CD4-positive, CD25-positive, alpha-beta regulatory T cell (primary cell): ENCODE measurements at regions not wholly inside any gene's neighbourhood (a gene's known extent, or its start where the extent isn't known, plus 50 kb on each side); places are given as distances from the start of the nearest gene placed in this dataset.

Source experiments
- ATAC-seq, 2 donors: fragments of 150-1000 bp; cut with Tn5 transposase; one replicate each; pipeline ENCODE4 v1.10.0; 2021; ENCODE audit warnings: low read depth in 2 of 2, moderate number of reproducible peaks in 2 of 2, moderate library complexity in 1 of 2
- DNase-seq, 3 donors: peaks; one replicate each; pipeline versions ENCODE4 v3.0.0 to v3.0.0-alpha.2; 2012 to 2022; ENCODE audit warnings: mixed read lengths in 1 of 3
- H3K27ac ChIP-seq: one replicate; pipeline ENCODE4 v1.7.0; 2013; ENCODE audit warnings: mild to moderate bottlenecking, low read length; ENCODE audit not compliant: insufficient read depth, poor library complexity, severe bottlenecking
- H3K27me3 ChIP-seq: one replicate; pipeline ENCODE4 v1.7.0; 2013; ENCODE audit warnings: low read length; ENCODE audit not compliant: control insufficient read depth, insufficient read depth
- H3K36me3 ChIP-seq: one replicate; pipeline ENCODE4 v1.7.0; 2013; ENCODE audit warnings: mild to moderate bottlenecking, low read length, moderate library complexity; ENCODE audit not compliant: control insufficient read depth, insufficient read depth
- H3K4me1 ChIP-seq: 2 replicates; pipeline ENCODE4 v1.7.0; 2013; ENCODE audit warnings: mild to moderate bottlenecking, low read length; ENCODE audit not compliant: insufficient read depth, control insufficient read depth, poor library complexity, severe bottlenecking
- H3K4me3 ChIP-seq: one replicate; pipeline ENCODE4 v1.7.0; 2013; ENCODE audit warnings: low read depth, mild to moderate bottlenecking, low read length, moderate library complexity
- H3K9me3 ChIP-seq, 2 experiments: 1 replicate in 1 of 2; 2 replicates in 1 of 2; pipeline ENCODE4 v1.7.0; 2013; ENCODE audit warnings: low read length in 2 of 2, mild to moderate bottlenecking in 1 of 2, moderate library complexity in 1 of 2; ENCODE audit not compliant: control insufficient read depth in 2 of 2
- H3K27ac Mint-ChIP-seq, 3 donors: one replicate each; pipeline ENCODE4 v1.8.0; 2020 to 2022; ENCODE audit warnings: mild to moderate bottlenecking in 3 of 3, mixed read lengths in 3 of 3, moderate library complexity in 2 of 3
- H3K27me3 Mint-ChIP-seq: one replicate; pipeline ENCODE4 v1.8.0; 2022; ENCODE audit warnings: mild to moderate bottlenecking, mixed read lengths
- H3K36me3 Mint-ChIP-seq: one replicate; pipeline ENCODE4 v1.8.0; 2020; ENCODE audit warnings: mixed read lengths
- H3K4me1 Mint-ChIP-seq, 4 donors: one replicate each; pipeline ENCODE4 v1.8.0; 2020 to 2022; ENCODE audit warnings: mixed read lengths in 4 of 4, mild to moderate bottlenecking in 1 of 4
- H3K4me3 Mint-ChIP-seq, 4 donors: one replicate each; pipeline ENCODE4 v1.8.0; 2020 to 2022; ENCODE audit warnings: mild to moderate bottlenecking in 4 of 4, mixed read lengths in 4 of 4, moderate library complexity in 3 of 4
- H3K9me3 Mint-ChIP-seq, 7 donors: one replicate each; pipeline ENCODE4 v1.8.0; 2020 to 2022; ENCODE audit warnings: mixed read lengths in 7 of 7, mild to moderate bottlenecking in 3 of 7, moderate library complexity in 2 of 7

- Histone ChIP-seq H3K4me1 (no peaks in the 10 kb centered on the region), H3K36me3 (no peaks in the 10 kb centered on the region), H3K27me3 (peaks cover 3% of the 10 kb centered on the region), H3K4me3 (no peak overlapping the region), H3K9me3 (no peaks in the 10 kb centered on the region), H3K27ac (no peak overlapping the region)
- H3K27ac Mint-ChIP-seq, result peak overlapping the region in 1 of 3 donors; percentile 43
- H3K36me3 Mint-ChIP-seq, result no peaks in the 10 kb centered on the region
- H3K4me3 Mint-ChIP-seq, result no peak overlapping the region
- H3K4me1 Mint-ChIP-seq, result no peaks in the 10 kb centered on the region
- peaks cover 34% of the 10 kb centered on the region for H3K27me3 Mint-ChIP-seq
- DNase-seq, result no peak
- no peak for ATAC-seq
- H3K9me3 Mint-ChIP-seq, result peaks cover 0 to 7% (median 0%) of the 10 kb centered on the region in 7 donors
Observed at GRCh38 chr11:44361813-44362212, 51.9 kb upstream of the ALX4 start.

- H3K9me3 ChIP-seq, result no peaks in the 10 kb centered on the region
- no peak for DNase-seq
- H3K4me1 ChIP-seq, result no peaks in the 10 kb centered on the region
- Mint-ChIP-seq H3K36me3 (no peaks in the 10 kb centered on the region), H3K27ac (no peak overlapping the region), H3K27me3 (peaks cover 26% of the 10 kb centered on the region), H3K4me3 (no peak overlapping the region), H3K4me1 (no peaks in the 10 kb centered on the region), H3K9me3 (peaks cover 0 to 7% (median 1%) of the 10 kb centered on the region in 7 donors)
- H3K27ac ChIP-seq, result no peak overlapping the region
- no peaks in the 10 kb centered on the region for H3K36me3 ChIP-seq
- H3K27me3 ChIP-seq, result peaks cover 3% of the 10 kb centered on the region
- no peak overlapping the region for H3K4me3 ChIP-seq
- ATAC-seq, result no peak
Observed at GRCh38 chr11:44363116-44363515, 53.2 kb upstream of the ALX4 start.

GRCh38 chr11:44364596-44364995 is 54.7 kb upstream of the ALX4 start:
- no peaks in the 10 kb centered on the region for H3K36me3 ChIP-seq
- H3K9me3 ChIP-seq, result no peaks in the 10 kb centered on the region
- H3K27ac Mint-ChIP-seq, result no peak overlapping the region
- no peak overlapping the region for H3K27ac ChIP-seq
- H3K27me3 Mint-ChIP-seq, result peaks cover 20% of the 10 kb centered on the region
- DNase-seq, result no peak
- no peak overlapping the region for H3K4me3 Mint-ChIP-seq
- no peaks in the 10 kb centered on the region for H3K4me1 Mint-ChIP-seq
- no peak for ATAC-seq
- H3K27me3 ChIP-seq, result peaks cover 3% of the 10 kb centered on the region
- no peaks in the 10 kb centered on the region for H3K4me1 ChIP-seq
- no peak overlapping the region for H3K4me3 ChIP-seq
- H3K36me3 Mint-ChIP-seq, result no peaks in the 10 kb centered on the region
- peaks cover 0 to 7% (median 1%) of the 10 kb centered on the region in 7 donors for H3K9me3 Mint-ChIP-seq

- H3K27me3 Mint-ChIP-seq, result peaks cover 19% of the 10 kb centered on the region
- H3K4me3 Mint-ChIP-seq, result no peak overlapping the region
- H3K9me3 Mint-ChIP-seq, result peaks cover 0 to 7% (median 1%) of the 10 kb centered on the region in 7 donors
- no peaks in the 10 kb centered on the region for H3K4me1 ChIP-seq
- ATAC-seq (no peak), DNase-seq (no peak)
- peaks cover 3% of the 10 kb centered on the region for H3K27me3 ChIP-seq
- H3K27ac Mint-ChIP-seq, result no peak overlapping the region
- no peaks in the 10 kb centered on the region for H3K36me3 Mint-ChIP-seq
- H3K4me3 ChIP-seq, result no peak overlapping the region
- H3K27ac ChIP-seq, result no peak overlapping the region
- H3K9me3 ChIP-seq, result no peaks in the 10 kb centered on the region
- no peaks in the 10 kb centered on the region for H3K4me1 Mint-ChIP-seq
- H3K36me3 ChIP-seq, result no peaks in the 10 kb centered on the region
Observed at GRCh38 chr11:44365616-44366015, 55.7 kb upstream of the ALX4 start.

GRCh38 chr11:44366026-44366425 is 56.1 kb upstream of the ALX4 start:
- Histone ChIP-seq H3K4me1 (no peaks in the 10 kb centered on the region), H3K4me3 (no peak overlapping the region), H3K27ac (no peak overlapping the region), H3K9me3 (no peaks in the 10 kb centered on the region), H3K36me3 (no peaks in the 10 kb centered on the region), H3K27me3 (peaks cover 3% of the 10 kb centered on the region)
- H3K27me3 Mint-ChIP-seq, result peaks cover 19% of the 10 kb centered on the region
- H3K9me3 Mint-ChIP-seq, result peaks cover 0 to 7% (median 1%) of the 10 kb centered on the region in 7 donors
- no peaks in the 10 kb centered on the region for H3K36me3 Mint-ChIP-seq
- H3K27ac Mint-ChIP-seq, result no peak overlapping the region
- no peak for DNase-seq
- no peaks in the 10 kb centered on the region for H3K4me1 Mint-ChIP-seq
- H3K4me3 Mint-ChIP-seq, result no peak overlapping the region
- ATAC-seq, result no peak

GRCh38 chr11:44366741-44367140 is 56.8 kb upstream of the ALX4 start:
- Histone ChIP-seq H3K4me3 (no peak overlapping the region), H3K27ac (no peak overlapping the region), H3K4me1 (no peaks in the 10 kb centered on the region), H3K36me3 (no peaks in the 10 kb centered on the region), H3K9me3 (no peaks in the 10 kb centered on the region), H3K27me3 (peaks cover 3% of the 10 kb centered on the region)
- ATAC-seq (no peak), DNase-seq (no peak)
- no peaks in the 10 kb centered on the region for H3K36me3 Mint-ChIP-seq
- H3K4me1 Mint-ChIP-seq, result no peaks in the 10 kb centered on the region
- H3K4me3 Mint-ChIP-seq, result no peak overlapping the region
- H3K27me3 Mint-ChIP-seq, result peaks cover 19% of the 10 kb centered on the region
- H3K27ac Mint-ChIP-seq, result no peak overlapping the region
- peaks cover 0 to 7% (median 1%) of the 10 kb centered on the region in 7 donors for H3K9me3 Mint-ChIP-seq

- Mint-ChIP-seq H3K4me3 (no peak overlapping the region), H3K27ac (no peak overlapping the region), H3K36me3 (no peaks in the 10 kb centered on the region), H3K9me3 (peaks cover 0 to 7% (median 1%) of the 10 kb centered on the region in 7 donors), H3K4me1 (no peaks in the 10 kb centered on the region), H3K27me3 (peaks cover 18% of the 10 kb centered on the region)
- DNase-seq (no peak), ATAC-seq (no peak)
- Histone ChIP-seq H3K27ac (no peak overlapping the region), H3K27me3 (peaks cover 3% of the 10 kb centered on the region), H3K9me3 (no peaks in the 10 kb centered on the region), H3K36me3 (no peaks in the 10 kb centered on the region), H3K4me1 (no peaks in the 10 kb centered on the region), H3K4me3 (no peak overlapping the region)
Observed at GRCh38 chr11:44367452-44367851, 57.5 kb upstream of the ALX4 start.

- Mint-ChIP-seq H3K27ac (no peak overlapping the region), H3K4me1 (no peaks in the 10 kb centered on the region), H3K4me3 (no peak overlapping the region), H3K27me3 (peaks cover 15% of the 10 kb centered on the region), H3K9me3 (peaks cover 0 to 3% (median 0%) of the 10 kb centered on the region in 7 donors), H3K36me3 (no peaks in the 10 kb centered on the region)
- Histone ChIP-seq H3K27me3 (peaks cover 3% of the 10 kb centered on the region), H3K36me3 (no peaks in the 10 kb centered on the region), H3K27ac (no peak overlapping the region), H3K9me3 (no peaks in the 10 kb centered on the region), H3K4me3 (no peak overlapping the region), H3K4me1 (no peaks in the 10 kb centered on the region)
- ATAC-seq (no peak), DNase-seq (no peak)
Observed at GRCh38 chr11:44368886-44369285, 58.9 kb upstream of the ALX4 start.
